ENCODE measurements at regions not wholly inside any gene's neighbourhood (a gene's known extent, or its start where the extent isn't known, plus 50 kb on each side); places are given as distances from the start of the nearest gene placed in this dataset.

DNA sequence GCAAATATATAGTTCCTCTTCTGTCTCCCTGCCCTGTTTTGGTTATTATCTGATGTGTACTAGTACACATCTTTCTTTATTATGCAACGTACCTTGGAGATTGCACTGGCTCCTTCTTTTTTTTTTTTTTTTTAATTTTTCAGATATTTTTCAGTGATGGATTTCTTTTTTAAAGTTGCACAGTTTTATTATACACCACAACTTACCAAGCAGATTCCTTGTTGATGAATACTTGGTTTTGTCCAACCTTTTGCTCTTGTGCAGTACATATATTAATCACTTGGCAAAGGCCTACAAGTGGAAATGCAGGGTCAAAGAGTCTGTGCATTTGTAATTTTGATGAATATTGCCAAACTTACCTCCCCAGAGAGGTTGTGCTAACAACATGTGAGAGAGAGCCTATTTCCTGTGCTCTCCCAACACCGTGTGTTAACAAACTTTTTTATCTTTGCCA, 50.1 kb upstream of the RNF24 start:
- H3K27ac ChIP-seq (ENCODE audit: low read length): no peak overlapping the region
- H3K9me3 ChIP-seq: no peaks in the 10 kb centered on the region
- no peaks in the 10 kb centered on the region for H3K36me3 ChIP-seq (ENCODE audit: control insufficient read depth in 2 of 2, extremely low read depth in 1 of 2, insufficient read depth in 1 of 2, low read length in 1 of 2)
- no peak overlapping the region for H3K27ac Mint-ChIP-seq
- ATAC-seq (replicated peaks in 1 of 4) (no peak), DNase-seq (no peak)
- 29% methylated on average over 1 of the region's 2 CpGs for WGBS (ENCODE audit: insufficient coverage)
- no peaks in the 10 kb centered on the region for H3K36me3 Mint-ChIP-seq
- POLR2A ChIA-PET: no interaction called here
- H3K27me3 ChIP-seq (replicated peaks in 1 of 2; ENCODE audit: control insufficient read depth in 2 of 2, extremely low read depth in 1 of 2, insufficient read depth in 2 of 2, low read length in 1 of 2): no peaks in the 10 kb centered on the region
- no peaks in the 10 kb centered on the region for H3K27me3 Mint-ChIP-seq
- peaks cover 3 to 19% of the 10 kb centered on the region in 2 experiments for H3K4me1 ChIP-seq (ENCODE audit: control insufficient read depth in 1 of 2, extremely low read depth in 1 of 2, insufficient read depth in 2 of 2, low read length in 2 of 2)
- peaks cover 3 to 31% (median 14%) of the 10 kb centered on the region in 3 donors for H3K4me1 Mint-ChIP-seq
- H3K4me3 ChIP-seq (ENCODE audit: control insufficient read depth in 1 of 2, extremely low read depth in 1 of 2, low read length in 1 of 2): no peak overlapping the region
- no peaks in the 10 kb centered on the region for H3K9me3 Mint-ChIP-seq
- H3K4me3 Mint-ChIP-seq: no peak overlapping the region
- CTCF ChIA-PET: no interaction called here
